ENCODE measurements at regions not wholly inside any gene's neighbourhood (a gene's known extent, or its start where the extent isn't known, plus 50 kb on each side); places are given as distances from the start of the nearest gene placed in this dataset.

- TF ChIP-seq CTCF (IDR thresholded peaks at IDR 0.05; ENCODE audit: borderline replicate concordance, extremely low read depth, low read length, poor library complexity, severe bottlenecking) (no peak), EZH2 (IDR thresholded peaks at IDR 0.05; ENCODE audit: borderline replicate concordance, low read depth, low read length, severe bottlenecking) (no peak)
Observed at GRCh38 chr12:84411031-84411430, 501.6 kb downstream of the SLC6A15 start.

Data from DND-41 (cell line).